GM19023 (cell line): ENCODE measurements at regions not wholly inside any gene's neighbourhood (a gene's known extent, or its start where the extent isn't known, plus 50 kb on each side); places are given as distances from the start of the nearest gene placed in this dataset.
A peak's percentile ranks its signal among the peaks of the same experiment; 100 is the strongest.
"Not testable (repeated sequence)": the region's sequence is repeated elsewhere in the genome, so short reads cannot be mapped to it uniquely, and the experiment has no call there.

Experiments used
- ATAC-seq: cut with Tn5 transposase; IDR thresholded peaks from one replicate; pipeline ENCODE4 v1.9.1; 2021; ENCODE audit warnings: mild to moderate bottlenecking, moderate library complexity; ENCODE audit not compliant: unreplicated experiment

DNA sequence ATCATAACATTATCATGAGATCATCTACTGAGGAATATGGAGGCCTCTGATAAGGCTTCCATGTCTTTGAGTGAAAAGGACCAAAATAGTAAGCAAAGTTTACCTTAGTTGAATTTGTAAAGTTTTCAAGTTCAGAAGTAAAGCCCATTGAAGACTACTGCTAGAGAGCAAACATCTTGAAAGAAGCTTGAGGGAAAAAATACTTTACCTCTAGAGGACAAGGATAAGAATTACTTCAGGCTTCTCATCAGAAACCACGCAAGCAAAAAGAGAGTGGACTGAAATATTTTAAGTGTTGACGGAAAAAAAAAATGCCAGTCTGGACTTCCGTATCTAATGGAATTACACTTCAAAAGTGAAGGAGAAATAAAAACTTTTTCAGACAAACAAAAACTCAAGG, 114.3 kb downstream of the MPP7 start:
- no peak for ATAC-seq

- ATAC-seq: no peak
Measured at GRCh38 chr10:28186887-28187578, 115.8 kb downstream of the MPP7 start.

- ATAC-seq: no peak
Measured at GRCh38 chr10:28186461-28186860, 116.4 kb downstream of the MPP7 start.

DNA sequence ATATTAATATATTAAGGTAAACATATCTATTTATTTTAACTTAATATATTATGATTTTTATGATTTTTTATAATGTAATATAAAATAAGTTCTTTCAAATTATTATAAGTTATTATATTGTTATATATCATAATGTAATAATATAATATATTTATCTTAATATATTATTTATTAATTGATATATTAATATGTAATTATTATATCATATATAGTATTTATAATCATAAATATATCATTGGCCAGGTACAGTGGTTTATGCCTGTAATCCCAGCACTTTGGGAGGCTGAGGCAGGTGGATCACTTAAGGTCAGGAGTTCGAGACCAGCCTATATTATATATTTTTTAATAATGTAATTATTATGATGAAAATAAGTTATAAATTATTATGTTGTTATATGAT, 118.1 kb downstream of the MPP7 start:
- ATAC-seq: no peak

GRCh38 chr10:28181478-28182096, 121.3 kb downstream of the MPP7 start:
- ATAC-seq: no peak

GRCh38 chr10:28180654-28181053, 122.2 kb downstream of the MPP7 start:
- no peak for ATAC-seq

GRCh38 chr10:28179743-28180099, 123.1 kb downstream of the MPP7 start:
- ATAC-seq: no peak

- no peak for ATAC-seq
Measured at GRCh38 chr10:28179006-28179742, 123.7 kb downstream of the MPP7 start.

GRCh38 chr10:28177944-28178637, 124.8 kb downstream of the MPP7 start:
- peak; percentile 54 for ATAC-seq

DNA sequence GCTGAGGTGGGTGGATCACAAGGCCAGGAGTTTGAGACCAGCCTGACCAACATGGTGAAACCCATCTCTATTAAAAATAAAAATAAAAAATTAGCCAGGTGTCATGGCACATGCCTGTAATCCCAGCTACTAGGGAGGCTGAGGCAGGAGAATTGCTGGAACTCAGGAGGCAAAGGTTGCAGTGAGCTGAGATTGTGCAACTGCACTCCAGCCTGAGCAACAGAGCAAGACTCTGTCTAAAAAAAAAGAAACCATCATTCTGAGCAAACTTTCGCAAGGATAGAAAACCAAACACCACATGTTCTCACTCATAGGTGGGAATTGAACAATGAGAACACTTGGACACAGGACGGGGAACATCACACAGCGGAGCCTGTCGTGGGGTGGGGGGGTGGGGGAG, 126.4 kb downstream of the MPP7 start:
- not testable (repeated sequence) for ATAC-seq

DNA sequence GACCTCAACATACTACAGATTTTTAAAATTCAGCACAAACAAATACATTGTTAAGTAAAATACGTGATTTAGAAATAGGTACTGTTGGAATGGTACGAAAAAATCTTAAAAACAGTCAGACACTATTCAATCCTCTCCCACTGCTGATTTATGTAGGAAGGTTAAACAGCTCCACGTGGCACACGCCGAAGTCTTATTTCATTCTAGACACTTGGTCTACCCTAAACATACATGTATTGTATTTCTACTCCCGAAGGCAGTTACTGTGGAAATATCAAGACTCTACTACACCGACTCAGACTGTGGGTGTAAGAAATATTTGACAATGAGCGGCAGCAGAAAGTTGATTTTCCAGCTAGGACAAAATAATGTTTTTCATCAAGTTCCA, 130.6 kb downstream of the MPP7 start:
- ATAC-seq: no peak

- no peak for ATAC-seq
Measured at GRCh38 chr10:28171468-28172222, 131.2 kb downstream of the MPP7 start.

- peak; percentile 94 for ATAC-seq
Measured at GRCh38 chr10:28169525-28169924, 133.3 kb downstream of the MPP7 start.

- no peak for ATAC-seq
Measured at GRCh38 chr10:28160866-28161405, 141.9 kb downstream of the MPP7 start.

DNA sequence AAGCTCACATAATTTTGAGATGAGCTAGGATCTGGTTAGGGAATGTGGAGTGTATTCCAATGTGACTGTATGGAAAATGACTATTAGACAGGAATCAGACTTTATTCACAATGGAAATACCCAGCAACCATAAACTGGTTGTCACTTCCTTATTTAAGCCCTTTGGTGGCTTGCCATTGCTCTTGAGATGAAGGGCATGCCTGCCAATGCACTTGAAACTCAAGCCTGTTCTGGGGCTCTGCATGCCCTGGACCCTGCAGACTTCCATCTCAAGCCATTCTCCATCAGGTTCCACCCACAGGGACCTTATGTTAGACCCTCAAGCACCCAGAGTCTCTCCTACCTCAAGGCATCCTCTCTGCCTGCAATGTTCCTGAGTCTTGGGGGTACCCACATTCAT, 145.5 kb downstream of the MPP7 start:
- ATAC-seq: no peak

DNA sequence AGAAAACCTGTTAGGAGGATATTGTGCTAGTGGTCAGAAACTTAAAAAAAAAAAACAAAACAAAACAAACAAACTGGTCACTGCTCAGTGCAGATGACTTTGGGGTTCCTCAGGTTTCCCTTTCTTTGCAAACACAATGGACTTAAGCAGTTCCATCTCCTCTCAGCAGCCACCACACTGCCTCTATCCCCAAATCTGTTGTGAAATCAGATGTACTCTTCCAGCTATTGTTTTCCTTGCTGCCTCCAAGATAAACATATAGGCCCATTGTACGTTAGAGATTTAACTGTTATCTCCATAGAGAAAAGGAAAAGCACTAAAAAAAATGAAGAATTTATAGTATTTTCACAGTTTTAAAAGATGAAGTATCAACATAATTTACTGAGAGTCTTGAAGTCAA, 147.1 kb downstream of the MPP7 start:
- ATAC-seq: no peak

GRCh38 chr10:28151636-28152035, 151.2 kb downstream of the MPP7 start:
- no peak for ATAC-seq

- no peak for ATAC-seq
Measured at GRCh38 chr10:28149746-28150145, 150.9 kb upstream of the ODAD2 start.

- ATAC-seq: no peak
Measured at GRCh38 chr10:28147706-28148105, 148.8 kb upstream of the ODAD2 start.

DNA sequence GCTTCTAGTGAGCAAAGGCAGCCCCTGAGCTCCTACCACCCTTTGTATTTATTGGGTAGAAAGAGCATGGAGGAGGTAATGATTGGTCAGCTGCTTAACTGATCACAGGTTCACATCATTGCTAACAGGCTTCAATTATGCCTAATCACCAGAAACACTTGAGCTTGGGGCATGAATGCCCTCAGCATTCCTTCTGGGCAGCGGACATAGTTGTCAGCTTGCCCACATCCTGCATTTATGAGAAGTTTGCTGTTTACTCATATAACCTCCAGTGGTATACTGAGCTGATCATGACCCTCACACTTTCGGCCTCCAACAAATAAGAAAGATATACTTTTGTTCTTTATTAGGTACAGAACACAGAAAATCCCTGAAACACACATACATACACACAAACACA, 140.3 kb upstream of the ODAD2 start:
- ATAC-seq: no peak
